HCT116 (cell line): ENCODE measurements at regions not wholly inside any gene's neighbourhood (a gene's known extent, or its start where the extent isn't known, plus 50 kb on each side); places are given as distances from the start of the nearest gene placed in this dataset.

Experiments used
- ATAC-seq: fragments of 200-7000 bp; cut with Tn5 transposase; 2 replicates; pipeline ENCODE4 v1.9.1; 2020; ENCODE audit warnings: mild to moderate bottlenecking, moderate library complexity
- BruUV-seq: library from RNA; stranded (reverse); fragments of 400-500 nt; replicated peaks from 2 replicates; lab custom pipeline; 2021; lab: Mats Ljungman, UMichigan
- CTCF ChIA-PET: fragments of 300-600 bp; sonication (Branson Sonifier 250); formaldehyde crosslinking; loops from one replicate; lab custom pipeline; 2021; ENCODE audit warnings: antibody characterized with exemption; lab: Charles Lee
- POLR2A ChIA-PET: fragments of 300-600, 350-600 bp; sonication (Branson Sonifier 250); formaldehyde crosslinking; loops from one replicate; lab custom pipeline; 2021; ENCODE audit warnings: antibody characterized with exemption; lab: Charles Lee
- RAD21 ChIA-PET, 2 experiments: fragments of 300-600 bp; sonication (Branson Sonifier 250); formaldehyde crosslinking; loops; one replicate each; lab custom pipeline; 2023; ENCODE audit warnings: low total read pairs in 2 of 2; ENCODE audit not compliant: uncharacterized antibody in 2 of 2, unreplicated experiment in 2 of 2, low non-redundant PET in 1 of 2; lab: Charles Lee
- DNase-seq: peaks from one replicate; pipeline ENCODE4 v3.0.0-alpha.2; 2010; ENCODE audit warnings: low read depth, low spot score
- H2AFZ ChIP-seq: fragments of 200-600 bp; shearing (Covaris generic), sonication (generic); 2 replicates; pipeline ENCODE4 v1.6.1; 2017; ENCODE audit warnings: low read depth, mixed run types, mixed read lengths, antibody characterized with exemption, low read length; ENCODE audit not compliant: poor library complexity, severe bottlenecking
- H3K27ac ChIP-seq: 2 replicates; pipeline ENCODE4 v1.5.1; 2012; ENCODE audit warnings: low read depth, low read length
- H3K27me3 ChIP-seq: fragments of 200-600 bp; sonication (generic); 2 replicates; pipeline ENCODE4 v1.6.1; 2016; ENCODE audit warnings: mixed run types, low read length, mixed read lengths; ENCODE audit not compliant: insufficient read depth
- H3K36me3 ChIP-seq, 2 experiments: fragments of 200-500 bp in 1 of 2; fragments of 200-600 bp in 1 of 2; sonication (Bioruptor generic) in 1 of 2; sonication (generic) in 1 of 2; 2 replicates each; pipeline versions ENCODE4 v1.5.1 to v1.6.1; 2014 to 2016; ENCODE audit warnings: low read length in 2 of 2, inconsistent platforms in 1 of 2, mixed read lengths in 1 of 2, mixed run types in 1 of 2; ENCODE audit not compliant: insufficient read depth in 2 of 2, control insufficient read depth in 1 of 2
- H3K4me1 ChIP-seq, 2 experiments: fragments of 200-600 bp in 1 of 2; sonication (generic) in 1 of 2; 2 replicates each; pipeline versions ENCODE4 v1.5.1 to v1.6.1; 2012 to 2017; ENCODE audit warnings: low read length in 2 of 2, inconsistent platforms in 1 of 2, mild to moderate bottlenecking in 1 of 2, mixed read lengths in 1 of 2, mixed run types in 1 of 2, moderate library complexity in 1 of 2; ENCODE audit not compliant: insufficient read depth in 2 of 2, control insufficient read depth in 1 of 2
- H3K4me2 ChIP-seq: fragments of 200-600 bp; sonication (generic); 2 replicates; pipeline ENCODE4 v1.6.1; 2017; ENCODE audit warnings: mixed run types, low read length, mixed read lengths
- H3K4me3 ChIP-seq, 2 experiments: fragments of 200-600 bp in 1 of 2; sonication (generic) in 1 of 2; replicated peaks in 1 of 2; 2 replicates each; pipeline ENCODE4 v1.5.1; 2011 to 2016; ENCODE audit warnings: low read length in 2 of 2, control low read depth in 1 of 2, low read depth in 1 of 2, mild to moderate bottlenecking in 1 of 2, mixed read lengths in 1 of 2, mixed run types in 1 of 2
- H3K79me2 ChIP-seq: fragments of 200-600 bp; sonication (generic); 2 replicates; pipeline ENCODE4 v1.6.1; 2017; ENCODE audit warnings: mild to moderate bottlenecking, mixed run types, low read length, moderate library complexity, mixed read lengths; ENCODE audit not compliant: insufficient read depth
- H3K9ac ChIP-seq: fragments of 200-600 bp; sonication (generic); 2 replicates; pipeline ENCODE4 v1.6.1; 2016; ENCODE audit warnings: low read length, mixed read lengths
- H3K9me2 ChIP-seq: fragments of 200-600 bp; sonication (generic), shearing (Covaris generic); 2 replicates; pipeline ENCODE4 v1.6.1; 2017; ENCODE audit warnings: mixed run types, mild to moderate bottlenecking, moderate library complexity; ENCODE audit not compliant: insufficient read depth
- H3K9me3 ChIP-seq, 2 experiments: fragments of 200-500 bp in 1 of 2; fragments of 200-600 bp in 1 of 2; sonication (Bioruptor generic) in 1 of 2; sonication (generic) in 1 of 2; 2 replicates each; pipeline ENCODE4 v1.6.1; 2014 to 2017; ENCODE audit warnings: low read length in 2 of 2, mixed read lengths in 2 of 2, inconsistent platforms in 1 of 2, low read depth in 1 of 2, mild to moderate bottlenecking in 1 of 2, mixed run types in 1 of 2, moderate library complexity in 1 of 2; ENCODE audit not compliant: control insufficient read depth in 1 of 2, insufficient read depth in 1 of 2
- H4K20me1 ChIP-seq: fragments of 200-600 bp; sonication (generic), shearing (Covaris generic); 2 replicates; pipeline ENCODE4 v1.6.1; 2017; ENCODE audit warnings: mixed run types, mild to moderate bottlenecking, moderate library complexity; ENCODE audit not compliant: insufficient read depth
- CEBPB ChIP-seq: IDR thresholded peaks from 2 replicates; pipeline ENCODE4 v1.6.1; 2012; ENCODE audit warnings: low read depth
- EGR1 ChIP-seq: IDR thresholded peaks from 2 replicates; pipeline ENCODE4 v1.6.1; 2012; ENCODE audit warnings: low read depth
- REST ChIP-seq: IDR thresholded peaks from 2 replicates; pipeline ENCODE4 v1.6.1; 2012; ENCODE audit warnings: low read depth
- SIN3A ChIP-seq: IDR thresholded peaks from 2 replicates; pipeline ENCODE4 v1.6.1; 2012; ENCODE audit warnings: low read depth
- SRF ChIP-seq: IDR thresholded peaks from 2 replicates; pipeline ENCODE4 v1.6.1; 2012; ENCODE audit warnings: low read depth
- TCF7L2 ChIP-seq: IDR thresholded peaks from 2 replicates; pipeline ENCODE4 v1.7.0; 2011; ENCODE audit warnings: borderline replicate concordance, inconsistent platforms; ENCODE audit not compliant: insufficient read depth, insufficient read length; ENCODE audit errors: extremely low read depth
- ZFX ChIP-seq: fragments of 450-650 bp; IDR thresholded peaks from 2 replicates; pipeline ENCODE4 v1.6.1; 2017
- ZNF274 ChIP-seq: fragments of 200-500 bp; sonication (Bioruptor generic); IDR thresholded peaks from 2 replicates; pipeline ENCODE4 v1.6.1; 2014; ENCODE audit warnings: mild to moderate bottlenecking, low read depth, low read length, inconsistent platforms
- intact Hi-C: fragments of 100-400 bp; cut with micrococcal nuclease; formaldehyde crosslinking; loops from 2 replicates; pipeline ENCODE4 v1.10.0; 2022

GRCh38 chr4:23234716-23235115 is 542.0 kb downstream of the GBA3 start:
- no peak for TF ChIP-seq SRF
- TF ChIP-seq SIN3A = no peak
- TF ChIP-seq EGR1 = no peak
- no peak for TF ChIP-seq REST
- H3K9me2 ChIP-seq = no peaks in the 10 kb centered on the region
- H3K4me2 ChIP-seq = no peak overlapping the region
- H3K9me3 ChIP-seq = peaks cover 9 to 10% of the 10 kb centered on the region in 2 experiments; a peak in 2 of 4 replicates
- H3K79me2 ChIP-seq = no peaks in the 10 kb centered on the region
- no peak overlapping the region for H2AFZ ChIP-seq
- no TSS peak for BruUV-seq
- RAD21 ChIA-PET = no interaction called here
- H4K20me1 ChIP-seq = no peaks in the 10 kb centered on the region
- ATAC-seq (no peak), DNase-seq (no peak)
- no peaks in the 10 kb centered on the region for H3K4me1 ChIP-seq
- H3K36me3 ChIP-seq = no peaks in the 10 kb centered on the region
- no peaks in the 10 kb centered on the region for H3K27me3 ChIP-seq
- POLR2A ChIA-PET = no interaction called here
- H3K27ac ChIP-seq = no peak overlapping the region
- no peak overlapping the region for H3K9ac ChIP-seq
- intact Hi-C loops = no loop called here
- CTCF ChIA-PET = no interaction called here
- no peak overlapping the region for H3K4me3 ChIP-seq

- RAD21 ChIA-PET = no interaction called here
- no peak overlapping the region for H3K27ac ChIP-seq
- no peak for TF ChIP-seq ZNF274
- TF ChIP-seq ZFX = no peak
- no peak for TF ChIP-seq TCF7L2
- TF ChIP-seq CEBPB = no peak
- H2AFZ ChIP-seq = no peak overlapping the region
- H3K79me2 ChIP-seq = no peaks in the 10 kb centered on the region
- H3K9ac ChIP-seq = no peak overlapping the region
- no peaks in the 10 kb centered on the region for H3K27me3 ChIP-seq
- no peak overlapping the region for H3K4me3 ChIP-seq
- POLR2A ChIA-PET = no interaction called here
- no peaks in the 10 kb centered on the region for H4K20me1 ChIP-seq
- no peak for DNase-seq
- CTCF ChIA-PET = no interaction called here
- intact Hi-C loops = no loop called here
- BruUV-seq = no TSS peak
- H3K9me3 ChIP-seq = peaks cover 9 to 10% of the 10 kb centered on the region in 2 experiments; a peak in 2 of 4 replicates
- no peak overlapping the region for H3K4me2 ChIP-seq
- no peaks in the 10 kb centered on the region for H3K9me2 ChIP-seq
- ATAC-seq = no peak
- no peaks in the 10 kb centered on the region for H3K36me3 ChIP-seq
- H3K4me1 ChIP-seq = no peaks in the 10 kb centered on the region
These were observed 541.3 kb downstream of the GBA3 start for GRCh38 chr4:23234018-23234417.
